GM12801 (cell line): ENCODE measurements at regions not wholly inside any gene's neighbourhood (a gene's known extent, or its start where the extent isn't known, plus 50 kb on each side); places are given as distances from the start of the nearest gene placed in this dataset.

Experiments
- CTCF ChIP-seq: IDR thresholded peaks from one replicate; pipeline ENCODE4 v1.5.1; 2011; ENCODE audit warnings: control low read depth; ENCODE audit not compliant: insufficient read length; ENCODE audit errors: extremely low read depth

DNA sequence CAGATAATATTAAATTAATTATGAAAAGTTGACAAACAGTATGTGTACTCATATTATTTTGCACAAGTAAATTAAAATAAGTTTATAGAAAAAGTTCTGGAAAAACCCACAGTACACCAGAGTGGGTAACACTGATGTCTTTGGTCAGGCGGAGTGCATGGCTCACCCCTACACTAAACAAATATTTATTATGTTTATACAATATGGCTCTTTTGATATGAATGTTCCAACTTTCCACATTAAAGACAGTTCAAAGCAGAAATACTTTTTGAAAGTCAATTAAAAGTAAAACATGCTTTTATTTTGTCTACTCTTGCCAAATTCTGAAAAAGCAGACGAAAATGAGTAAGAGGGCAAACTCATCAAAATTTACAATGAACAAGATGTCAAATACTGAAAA lies 56.2 kb upstream of the DCBLD2 start:
- no peak for TF ChIP-seq CTCF

DNA sequence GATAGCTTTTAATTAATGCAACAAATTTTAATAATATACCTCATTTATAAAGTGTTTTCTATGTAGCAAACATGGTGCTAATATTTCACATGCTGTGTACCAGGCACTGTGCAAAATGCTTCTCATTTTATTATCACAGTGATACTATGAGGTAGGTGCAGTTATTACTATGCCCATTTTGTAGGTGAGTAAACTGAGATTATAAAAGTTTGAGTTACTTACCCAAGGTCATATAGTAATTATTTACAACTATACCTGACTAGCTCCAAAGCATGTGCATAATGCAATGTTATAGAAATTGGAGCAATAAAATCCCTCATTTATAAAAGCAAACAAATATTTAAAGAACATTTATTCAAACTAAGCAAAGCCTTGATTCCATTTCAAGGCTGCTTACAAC lies 54.5 kb upstream of the DCBLD2 start:
- TF ChIP-seq CTCF, result no peak

DNA sequence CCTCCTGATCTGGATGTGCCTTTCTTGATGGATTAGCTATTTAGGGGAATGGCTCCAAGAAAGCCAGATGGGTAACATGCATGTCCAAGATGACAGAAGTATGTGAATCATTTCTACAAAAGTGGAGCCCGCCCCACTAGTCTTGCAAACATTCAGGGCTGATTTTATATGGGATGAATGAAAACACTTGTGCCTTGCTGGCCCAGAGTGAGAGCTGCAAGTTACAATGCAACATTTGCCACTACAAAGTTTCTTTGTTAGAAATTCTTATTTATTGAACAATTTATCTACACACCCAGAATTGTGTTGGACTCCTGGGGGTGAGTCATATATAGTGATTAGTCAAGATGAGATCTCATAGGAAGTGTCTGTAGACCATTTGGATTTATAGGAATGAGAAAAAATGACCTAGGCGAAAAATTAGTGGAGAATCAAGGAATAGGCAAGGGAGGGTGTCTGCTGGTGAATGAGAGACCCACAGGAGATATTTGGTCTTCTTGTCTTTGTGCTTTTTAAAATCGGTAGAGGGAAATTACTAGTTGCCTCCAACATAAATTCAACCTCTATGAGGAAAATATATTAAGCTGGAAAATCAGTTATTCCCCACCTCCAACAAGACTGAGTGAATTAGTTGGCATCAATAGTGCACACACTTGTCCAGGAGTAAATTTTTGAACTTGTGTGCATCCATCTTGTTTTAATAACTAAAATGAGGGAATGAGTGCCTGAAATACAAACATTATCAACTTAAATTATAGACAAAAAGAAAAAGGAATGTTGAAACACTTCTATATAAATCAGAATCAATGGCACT lies 53.5 kb upstream of the DCBLD2 start:
- TF ChIP-seq CTCF, result no peak

DNA sequence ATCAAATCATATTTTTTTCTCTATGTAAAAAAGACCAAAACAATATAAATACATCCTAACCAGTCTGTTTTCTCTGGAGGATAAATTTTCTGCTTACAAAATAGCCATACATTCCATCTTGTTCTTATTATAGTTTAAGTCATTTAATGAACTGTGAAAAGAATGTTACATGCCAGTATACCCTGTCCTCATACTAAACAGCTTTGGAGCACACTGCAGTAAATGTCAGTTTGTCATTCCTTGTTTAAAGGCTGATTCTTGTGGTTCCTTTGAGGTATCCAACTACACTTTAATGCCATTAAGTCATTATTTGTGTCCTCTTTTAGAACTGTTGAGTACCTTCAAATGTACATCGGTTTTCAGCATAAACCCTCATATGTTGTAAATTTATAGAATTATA lies 52.7 kb upstream of the DCBLD2 start:
- TF ChIP-seq CTCF, result no peak

DNA sequence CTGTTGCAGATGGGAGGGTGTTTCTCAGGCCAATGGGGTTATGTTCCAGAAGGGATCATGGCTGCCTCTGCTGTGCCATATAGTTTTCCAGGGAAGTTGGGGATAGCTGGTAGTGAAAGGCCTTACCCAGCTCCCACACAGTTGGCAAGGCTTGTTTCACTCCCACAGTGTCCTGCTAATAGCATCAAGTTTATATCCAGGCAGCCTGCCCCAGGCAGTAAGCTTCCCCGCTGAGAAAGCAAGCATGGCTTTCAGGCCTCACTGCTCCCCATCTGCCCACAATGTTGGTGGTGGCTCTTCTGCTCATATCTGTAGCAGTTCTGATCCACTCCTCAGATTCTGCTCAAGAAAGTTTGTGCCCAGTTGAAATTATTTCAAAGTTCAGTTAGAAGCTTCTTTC lies 50.9 kb upstream of the DCBLD2 start:
- TF ChIP-seq CTCF, result no peak
